Heart left ventricle (tissue), 13 donors: ENCODE measurements at regions not wholly inside any gene's neighbourhood (a gene's known extent, or its start where the extent isn't known, plus 50 kb on each side); places are given as distances from the start of the nearest gene placed in this dataset.

ENCODE experiments used
- CTCF ChIP-seq, 12 donors: fragments of 200-600 bp; sonication (generic) in 4 of 12; IDR thresholded peaks; one replicate each; pipeline versions ENCODE4 v1.5.0 to v1.8.0; 2018 to 2022; ENCODE audit warnings: antibody characterized with exemption in 12 of 12, mild to moderate bottlenecking in 5 of 12
- POLR2A ChIP-seq, 2 donors: fragments of 450-650 bp; IDR thresholded peaks; one replicate each; pipeline ENCODE4 v1.6.1; 2017; ENCODE audit warnings: antibody characterized with exemption in 2 of 2, mild to moderate bottlenecking in 2 of 2, moderate library complexity in 2 of 2
- donor health status: ischemic (EF 13 %, LVEDD 7.1; RV severe dilation, severe dysfunction).
- donor health status: DM: no; HTN: yes; CAD: no.
- donor health status: DM: no; HTN: no; CAD: no.
- donor health status: ischemic (EF 25% LVEDD 6.9; RV normal size, moderate dysfunction).
- donor health status: ischemic (EF 25% LVEDD 5.7; RV mildly dilated, moderate dysfunction).
- donor health status: ischemic (EF 35%, LVEDD 5.7; RV mildly dilated, moderate dysfunction).
- donor health status: nonischemic (EF 11% LVEDD 7.7; RV severe dilation, severe dysfunction).
- donor health status: DM: yes; HTN: yes; CAD: no.
- donor health status: PGD.
- donor health status: ischemic (EF 29% LVEDD 5.4; RV normal size, mild dysfunction).
- donor health status: nonischemic (EF 23%, LVEDD 6.1; RV moderate dilation, normal function).

- TF ChIP-seq CTCF (IDR thresholded peaks at IDR 0.05) = no peak
- TF ChIP-seq POLR2A (IDR thresholded peaks at IDR 0.05) = no peak
These were observed 1464.8 kb downstream of the RAPGEF2 start for GRCh38 chr4:160567634-160568033.
